ENCODE measurements at regions not wholly inside any gene's neighbourhood (a gene's known extent, or its start where the extent isn't known, plus 50 kb on each side); places are given as distances from the start of the nearest gene placed in this dataset.

- TF ChIP-seq JUNB (IDR thresholded peaks at IDR 0.05; ENCODE audit: unreplicated experiment) = no peak
- TF ChIP-seq POLR2AphosphoS5 (IDR thresholded peaks at IDR 0.05; ENCODE audit: low read depth) = no peak
- TF ChIP-seq, protein P1, sequence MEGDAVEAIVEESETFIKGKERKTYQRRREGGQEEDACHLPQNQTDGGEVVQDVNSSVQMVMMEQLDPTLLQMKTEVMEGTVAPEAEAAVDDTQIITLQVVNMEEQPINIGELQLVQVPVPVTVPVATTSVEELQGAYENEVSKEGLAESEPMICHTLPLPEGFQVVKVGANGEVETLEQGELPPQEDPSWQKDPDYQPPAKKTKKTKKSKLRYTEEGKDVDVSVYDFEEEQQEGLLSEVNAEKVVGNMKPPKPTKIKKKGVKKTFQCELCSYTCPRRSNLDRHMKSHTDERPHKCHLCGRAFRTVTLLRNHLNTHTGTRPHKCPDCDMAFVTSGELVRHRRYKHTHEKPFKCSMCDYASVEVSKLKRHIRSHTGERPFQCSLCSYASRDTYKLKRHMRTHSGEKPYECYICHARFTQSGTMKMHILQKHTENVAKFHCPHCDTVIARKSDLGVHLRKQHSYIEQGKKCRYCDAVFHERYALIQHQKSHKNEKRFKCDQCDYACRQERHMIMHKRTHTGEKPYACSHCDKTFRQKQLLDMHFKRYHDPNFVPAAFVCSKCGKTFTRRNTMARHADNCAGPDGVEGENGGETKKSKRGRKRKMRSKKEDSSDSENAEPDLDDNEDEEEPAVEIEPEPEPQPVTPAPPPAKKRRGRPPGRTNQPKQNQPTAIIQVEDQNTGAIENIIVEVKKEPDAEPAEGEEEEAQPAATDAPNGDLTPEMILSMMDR (conservative IDR thresholded peaks at IDR 0.05; ENCODE audit: low read depth in 2 of 2) = no peak
- TF ChIP-seq EZH2phosphoT487 (IDR thresholded peaks at IDR 0.05; ENCODE audit: unreplicated experiment) = no peak
- no peak for TF ChIP-seq EZH2 (IDR thresholded peaks at IDR 0.05; ENCODE audit: low read depth, unreplicated experiment)
- TF ChIP-seq CREB1 (CRISPR knock-in tag; IDR thresholded peaks at IDR 0.05; ENCODE audit: low read depth) = no peak
- no peak for TF ChIP-seq ZNF114 (CRISPR knock-in tag; IDR thresholded peaks at IDR 0.05)
- no peak for TF ChIP-seq NANOG (IDR thresholded peaks at IDR 0.05; ENCODE audit: borderline replicate concordance)
- no peak for TF ChIP-seq REST (IDR thresholded peaks at IDR 0.05; ENCODE audit: unreplicated experiment)
- TF ChIP-seq, protein P2, sequence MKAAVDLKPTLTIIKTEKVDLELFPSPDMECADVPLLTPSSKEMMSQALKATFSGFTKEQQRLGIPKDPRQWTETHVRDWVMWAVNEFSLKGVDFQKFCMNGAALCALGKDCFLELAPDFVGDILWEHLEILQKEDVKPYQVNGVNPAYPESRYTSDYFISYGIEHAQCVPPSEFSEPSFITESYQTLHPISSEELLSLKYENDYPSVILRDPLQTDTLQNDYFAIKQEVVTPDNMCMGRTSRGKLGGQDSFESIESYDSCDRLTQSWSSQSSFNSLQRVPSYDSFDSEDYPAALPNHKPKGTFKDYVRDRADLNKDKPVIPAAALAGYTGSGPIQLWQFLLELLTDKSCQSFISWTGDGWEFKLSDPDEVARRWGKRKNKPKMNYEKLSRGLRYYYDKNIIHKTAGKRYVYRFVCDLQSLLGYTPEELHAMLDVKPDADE (IDR thresholded peaks at IDR 0.05) = no peak
Measured at GRCh38 chr7:115349635-115350034, 427.7 kb downstream of the MDFIC start (continued).

- H2AFZ ChIP-seq = no peak overlapping the region
- no peak overlapping the region for H3K4me3 ChIP-seq
- H3K27ac ChIP-seq (ENCODE audit: low read depth) = no peak overlapping the region
- no peak for DNase-seq (ENCODE audit: low spot score)
- H3K36me3 ChIP-seq (ENCODE audit: insufficient read depth) = no peaks in the 10 kb centered on the region
- no peak for ATAC-seq
- H3K9me2 ChIP-seq (ENCODE audit: insufficient read depth) = no peaks in the 10 kb centered on the region
- H3K9me3 Mint-ChIP-seq = no peaks in the 10 kb centered on the region
- no peak overlapping the region for H3K4me3 Mint-ChIP-seq
- H4K20me1 ChIP-seq (replicated peaks; ENCODE audit: insufficient read depth) = no peaks in the 10 kb centered on the region
- no peaks in the 10 kb centered on the region for H3K27me3 Mint-ChIP-seq (ENCODE audit: insufficient read depth, low read depth, poor library complexity)
- no peaks in the 10 kb centered on the region for H3F3A ChIP-seq (replicated peaks; ENCODE audit: low read depth)
- H3K4me1 ChIP-seq (ENCODE audit: insufficient read depth) = no peaks in the 10 kb centered on the region
- H3K36me3 Mint-ChIP-seq (ENCODE audit: low read depth) = no peaks in the 10 kb centered on the region
- H3K79me2 ChIP-seq (replicated peaks; ENCODE audit: insufficient read depth) = no peaks in the 10 kb centered on the region
- H3K27ac Mint-ChIP-seq = no peak overlapping the region
- no peak overlapping the region for H3K4me2 ChIP-seq
- no peaks in the 10 kb centered on the region for H3K4me1 Mint-ChIP-seq
- no peaks in the 10 kb centered on the region for H3K27me3 ChIP-seq (ENCODE audit: insufficient read depth)
- TF ChIP-seq, protein P3, sequence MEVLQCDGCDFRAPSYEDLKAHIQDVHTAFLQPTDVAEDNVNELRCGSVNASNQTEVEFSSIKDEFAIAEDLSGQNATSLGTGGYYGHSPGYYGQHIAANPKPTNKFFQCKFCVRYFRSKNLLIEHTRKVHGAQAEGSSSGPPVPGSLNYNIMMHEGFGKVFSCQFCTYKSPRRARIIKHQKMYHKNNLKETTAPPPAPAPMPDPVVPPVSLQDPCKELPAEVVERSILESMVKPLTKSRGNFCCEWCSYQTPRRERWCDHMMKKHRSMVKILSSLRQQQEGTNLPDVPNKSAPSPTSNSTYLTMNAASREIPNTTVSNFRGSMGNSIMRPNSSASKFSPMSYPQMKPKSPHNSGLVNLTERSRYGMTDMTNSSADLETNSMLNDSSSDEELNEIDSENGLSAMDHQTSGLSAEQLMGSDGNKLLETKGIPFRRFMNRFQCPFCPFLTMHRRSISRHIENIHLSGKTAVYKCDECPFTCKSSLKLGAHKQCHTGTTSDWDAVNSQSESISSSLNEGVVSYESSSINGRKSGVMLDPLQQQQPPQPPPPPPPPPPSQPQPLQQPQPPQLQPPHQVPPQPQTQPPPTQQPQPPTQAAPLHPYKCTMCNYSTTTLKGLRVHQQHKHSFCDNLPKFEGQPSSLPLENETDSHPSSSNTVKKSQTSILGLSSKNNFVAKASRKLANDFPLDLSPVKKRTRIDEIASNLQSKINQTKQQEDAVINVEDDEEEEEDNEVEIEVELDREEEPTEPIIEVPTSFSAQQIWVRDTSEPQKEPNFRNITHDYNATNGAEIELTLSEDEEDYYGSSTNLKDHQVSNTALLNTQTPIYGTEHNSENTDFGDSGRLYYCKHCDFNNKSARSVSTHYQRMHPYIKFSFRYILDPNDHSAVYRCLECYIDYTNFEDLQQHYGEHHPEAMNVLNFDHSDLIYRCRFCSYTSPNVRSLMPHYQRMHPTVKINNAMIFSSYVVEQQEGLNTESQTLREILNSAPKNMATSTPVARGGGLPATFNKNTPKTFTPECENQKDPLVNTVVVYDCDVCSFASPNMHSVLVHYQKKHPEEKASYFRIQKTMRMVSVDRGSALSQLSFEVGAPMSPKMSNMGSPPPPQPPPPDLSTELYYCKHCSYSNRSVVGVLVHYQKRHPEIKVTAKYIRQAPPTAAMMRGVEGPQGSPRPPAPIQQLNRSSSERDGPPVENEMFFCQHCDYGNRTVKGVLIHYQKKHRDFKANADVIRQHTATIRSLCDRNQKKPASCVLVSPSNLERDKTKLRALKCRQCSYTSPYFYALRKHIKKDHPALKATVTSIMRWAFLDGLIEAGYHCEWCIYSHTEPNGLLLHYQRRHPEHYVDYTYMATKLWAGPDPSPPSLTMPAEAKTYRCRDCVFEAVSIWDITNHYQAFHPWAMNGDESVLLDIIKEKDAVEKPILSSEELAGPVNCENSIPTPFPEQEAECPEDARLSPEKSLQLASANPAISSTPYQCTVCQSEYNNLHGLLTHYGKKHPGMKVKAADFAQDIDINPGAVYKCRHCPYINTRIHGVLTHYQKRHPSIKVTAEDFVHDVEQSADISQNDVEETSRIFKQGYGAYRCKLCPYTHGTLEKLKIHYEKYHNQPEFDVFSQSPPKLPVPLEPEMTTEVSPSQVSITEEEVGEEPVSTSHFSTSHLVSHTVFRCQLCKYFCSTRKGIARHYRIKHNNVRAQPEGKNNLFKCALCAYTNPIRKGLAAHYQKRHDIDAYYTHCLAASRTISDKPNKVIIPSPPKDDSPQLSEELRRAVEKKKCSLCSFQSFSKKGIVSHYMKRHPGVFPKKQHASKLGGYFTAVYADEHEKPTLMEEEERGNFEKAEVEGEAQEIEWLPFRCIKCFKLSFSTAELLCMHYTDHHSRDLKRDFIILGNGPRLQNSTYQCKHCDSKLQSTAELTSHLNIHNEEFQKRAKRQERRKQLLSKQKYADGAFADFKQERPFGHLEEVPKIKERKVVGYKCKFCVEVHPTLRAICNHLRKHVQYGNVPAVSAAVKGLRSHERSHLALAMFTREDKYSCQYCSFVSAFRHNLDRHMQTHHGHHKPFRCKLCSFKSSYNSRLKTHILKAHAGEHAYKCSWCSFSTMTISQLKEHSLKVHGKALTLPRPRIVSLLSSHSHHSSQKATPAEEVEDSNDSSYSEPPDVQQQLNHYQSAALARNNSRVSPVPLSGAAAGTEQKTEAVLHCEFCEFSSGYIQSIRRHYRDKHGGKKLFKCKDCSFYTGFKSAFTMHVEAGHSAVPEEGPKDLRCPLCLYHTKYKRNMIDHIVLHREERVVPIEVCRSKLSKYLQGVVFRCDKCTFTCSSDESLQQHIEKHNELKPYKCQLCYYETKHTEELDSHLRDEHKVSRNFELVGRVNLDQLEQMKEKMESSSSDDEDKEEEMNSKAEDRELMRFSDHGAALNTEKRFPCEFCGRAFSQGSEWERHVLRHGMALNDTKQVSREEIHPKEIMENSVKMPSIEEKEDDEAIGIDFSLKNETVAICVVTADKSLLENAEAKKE (CRISPR knock-in tag; IDR thresholded peaks at IDR 0.05) = no peak
- TF ChIP-seq JUNB (IDR thresholded peaks at IDR 0.05; ENCODE audit: unreplicated experiment) = no peak
- TF ChIP-seq, protein P1 (conservative IDR thresholded peaks at IDR 0.05; ENCODE audit: low read depth in 2 of 2) = no peak
Measured at GRCh38 chr7:115346685-115347084, 424.8 kb downstream of the MDFIC start.
